Lung (tissue), 11 donors: ENCODE measurements at regions not wholly inside any gene's neighbourhood (a gene's known extent, or its start where the extent isn't known, plus 50 kb on each side); places are given as distances from the start of the nearest gene placed in this dataset.

Experiments
- ATAC-seq: fragments of 200-7000 bp; cut with Tn5 transposase; one replicate; pipeline ENCODE4 v1.9.1; 2020; ENCODE audit warnings: moderate number of reproducible peaks; ENCODE audit not compliant: insufficient read depth, low FRiP score
- DNase-seq, 3 donors: peaks; one replicate each; pipeline ENCODE4 v3.0.0-alpha.2; 2013 to 2017
- H3K27ac ChIP-seq, 2 donors: one replicate each; pipeline ENCODE4 v1.5.1; 2013; ENCODE audit warnings: mild to moderate bottlenecking in 2 of 2, moderate library complexity in 2 of 2, control low read depth in 1 of 2, inconsistent platforms in 1 of 2, low read depth in 1 of 2, low read length in 1 of 2
- H3K27me3 ChIP-seq, 3 donors: one replicate each; pipeline ENCODE4 v1.5.1; 2013; ENCODE audit warnings: low read length in 2 of 3; ENCODE audit not compliant: control insufficient read depth in 3 of 3, insufficient read depth in 3 of 3
- H3K36me3 ChIP-seq, 4 donors: one replicate each; pipeline ENCODE4 v1.5.1; 2013; ENCODE audit warnings: low read length in 4 of 4, mild to moderate bottlenecking in 1 of 4, moderate library complexity in 1 of 4; ENCODE audit not compliant: control insufficient read depth in 4 of 4, insufficient read depth in 4 of 4
- H3K4me1 ChIP-seq, 5 donors: one replicate each; pipeline ENCODE4 v1.5.1; 2013; ENCODE audit warnings: low read length in 5 of 5, mild to moderate bottlenecking in 2 of 5, moderate library complexity in 1 of 5; ENCODE audit not compliant: control insufficient read depth in 5 of 5, insufficient read depth in 5 of 5
- H3K4me3 ChIP-seq: one replicate; pipeline ENCODE4 v1.5.1; 2013; ENCODE audit warnings: mild to moderate bottlenecking, control low read depth, moderate library complexity
- H3K9ac ChIP-seq, 2 donors: one replicate each; pipeline ENCODE4 v1.5.1; 2013; ENCODE audit warnings: low read length in 2 of 2, control low read depth in 1 of 2; ENCODE audit not compliant: insufficient read depth in 1 of 2
- H3K9me3 ChIP-seq, 4 donors: one replicate each; pipeline ENCODE4 v1.5.1; 2013; ENCODE audit warnings: low read length in 3 of 4, mild to moderate bottlenecking in 1 of 4, moderate library complexity in 1 of 4; ENCODE audit not compliant: control insufficient read depth in 4 of 4, insufficient read depth in 3 of 4
- WGBS, 2 donors: extraction: QIAGEN DNeasy Blood & Tissue Kit; methylation state at CpG; one replicate each; pipeline ENCODE4 v1.1.7; 2013; 5-methylcytosine and 5-hydroxymethylcytosine counted together
- TF ChIP-seq, protein P1 (sequence below): IDR thresholded peaks from 2 replicates; pipeline ENCODE4 v1.5.1; 2012; ENCODE audit warnings: mild to moderate bottlenecking; ENCODE audit errors: control extremely low read depth, extremely low read depth
- donor health status: control.
- donor health status: control.
- donor health status: Bipolar disorder and iron deficiency.
- donor health status: healthy.
- donor health status: DM: yes; HTN: yes; CAD: no.

GRCh38 chr15:98276018-98276417 is 315.5 kb downstream of the ARRDC4 start:
- no peak overlapping the region for H3K9ac ChIP-seq
- H3K27me3 ChIP-seq = no peaks in the 10 kb centered on the region
- H3K36me3 ChIP-seq = no peaks in the 10 kb centered on the region
- no peaks in the 10 kb centered on the region for H3K4me1 ChIP-seq
- ATAC-seq (no peak), DNase-seq (no peak)
- WGBS, 2 donors = 66 to 88% methylated on average over 3 of the region's 3 CpGs
- no peak overlapping the region for H3K4me3 ChIP-seq
- TF ChIP-seq, protein P1, sequence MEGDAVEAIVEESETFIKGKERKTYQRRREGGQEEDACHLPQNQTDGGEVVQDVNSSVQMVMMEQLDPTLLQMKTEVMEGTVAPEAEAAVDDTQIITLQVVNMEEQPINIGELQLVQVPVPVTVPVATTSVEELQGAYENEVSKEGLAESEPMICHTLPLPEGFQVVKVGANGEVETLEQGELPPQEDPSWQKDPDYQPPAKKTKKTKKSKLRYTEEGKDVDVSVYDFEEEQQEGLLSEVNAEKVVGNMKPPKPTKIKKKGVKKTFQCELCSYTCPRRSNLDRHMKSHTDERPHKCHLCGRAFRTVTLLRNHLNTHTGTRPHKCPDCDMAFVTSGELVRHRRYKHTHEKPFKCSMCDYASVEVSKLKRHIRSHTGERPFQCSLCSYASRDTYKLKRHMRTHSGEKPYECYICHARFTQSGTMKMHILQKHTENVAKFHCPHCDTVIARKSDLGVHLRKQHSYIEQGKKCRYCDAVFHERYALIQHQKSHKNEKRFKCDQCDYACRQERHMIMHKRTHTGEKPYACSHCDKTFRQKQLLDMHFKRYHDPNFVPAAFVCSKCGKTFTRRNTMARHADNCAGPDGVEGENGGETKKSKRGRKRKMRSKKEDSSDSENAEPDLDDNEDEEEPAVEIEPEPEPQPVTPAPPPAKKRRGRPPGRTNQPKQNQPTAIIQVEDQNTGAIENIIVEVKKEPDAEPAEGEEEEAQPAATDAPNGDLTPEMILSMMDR = no peak
- no peak overlapping the region for H3K27ac ChIP-seq
- H3K9me3 ChIP-seq = peaks cover 0 to 2% (median 0%) of the 10 kb centered on the region in 4 donors

DNA sequence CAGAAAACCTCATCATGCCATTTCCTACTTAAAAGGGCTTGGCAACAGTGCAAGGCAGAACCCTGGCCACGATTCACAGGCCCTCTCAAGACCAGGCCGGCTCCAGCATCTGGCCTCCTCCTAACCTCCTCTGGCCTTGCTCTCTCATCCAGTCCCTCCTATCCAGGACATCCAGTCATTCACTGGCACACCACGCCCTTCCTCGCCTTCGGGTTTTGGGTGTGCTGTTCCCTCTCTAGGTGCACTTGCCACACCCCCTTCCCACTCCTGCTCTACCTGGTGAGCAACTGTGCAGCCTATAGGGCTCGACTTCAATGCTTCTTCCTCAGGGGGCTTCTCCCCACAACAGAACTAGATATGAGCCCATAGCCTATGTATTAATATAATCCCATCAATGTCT is 317.1 kb downstream of the ARRDC4 start:
- H3K27me3 ChIP-seq = no peaks in the 10 kb centered on the region
- no peak for DNase-seq
- no peaks in the 10 kb centered on the region for H3K36me3 ChIP-seq
- H3K9ac ChIP-seq = no peak overlapping the region
- no peak for ATAC-seq
- H3K9me3 ChIP-seq = peaks cover 0 to 2% (median 0%) of the 10 kb centered on the region in 4 donors
- TF ChIP-seq, protein P1 = no peak
- no peaks in the 10 kb centered on the region for H3K4me1 ChIP-seq
- no peak overlapping the region for H3K4me3 ChIP-seq
- 79 to 84% methylated on average over 6 of the region's 6 CpGs for WGBS, 2 donors
- no peak overlapping the region for H3K27ac ChIP-seq

GRCh38 chr15:98280284-98280975 is 319.9 kb downstream of the ARRDC4 start:
- WGBS, 2 donors = 70 to 71% methylated on average over 15 of the region's 15 CpGs
- no peaks in the 10 kb centered on the region for H3K4me1 ChIP-seq
- TF ChIP-seq, protein P1 = no peak

GRCh38 chr15:98281130-98281529 is 320.6 kb downstream of the ARRDC4 start:
- Histone ChIP-seq H3K9ac (no peak overlapping the region), H3K9me3 (peaks cover 0 to 5% (median 0%) of the 10 kb centered on the region in 4 donors), H3K4me1 (no peaks in the 10 kb centered on the region), H3K27ac (no peak overlapping the region), H3K4me3 (no peak overlapping the region), H3K36me3 (no peaks in the 10 kb centered on the region), H3K27me3 (no peaks in the 10 kb centered on the region)
- DNase-seq = no peak
- ATAC-seq = no peak
- TF ChIP-seq, protein P1 = no peak
- 31 to 34% methylated on average over 3 of the region's 3 CpGs for WGBS, 2 donors

More at GRCh38 chr15:98280284-98280975, 319.9 kb downstream of the ARRDC4 start:
- H3K9me3 ChIP-seq = peaks cover 0 to 5% (median 0%) of the 10 kb centered on the region in 4 donors
- no peak overlapping the region for H3K4me3 ChIP-seq
- no peak for ATAC-seq
- H3K36me3 ChIP-seq = no peaks in the 10 kb centered on the region
- no peaks in the 10 kb centered on the region for H3K27me3 ChIP-seq
- H3K27ac ChIP-seq = no peak overlapping the region
- H3K9ac ChIP-seq = no peak overlapping the region
- DNase-seq = no peak
